ENCODE measurements at regions not wholly inside any gene's neighbourhood (a gene's known extent, or its start where the extent isn't known, plus 50 kb on each side); places are given as distances from the start of the nearest gene placed in this dataset.
A peak's percentile ranks its signal among the peaks of the same experiment; 100 is the strongest.

DNA sequence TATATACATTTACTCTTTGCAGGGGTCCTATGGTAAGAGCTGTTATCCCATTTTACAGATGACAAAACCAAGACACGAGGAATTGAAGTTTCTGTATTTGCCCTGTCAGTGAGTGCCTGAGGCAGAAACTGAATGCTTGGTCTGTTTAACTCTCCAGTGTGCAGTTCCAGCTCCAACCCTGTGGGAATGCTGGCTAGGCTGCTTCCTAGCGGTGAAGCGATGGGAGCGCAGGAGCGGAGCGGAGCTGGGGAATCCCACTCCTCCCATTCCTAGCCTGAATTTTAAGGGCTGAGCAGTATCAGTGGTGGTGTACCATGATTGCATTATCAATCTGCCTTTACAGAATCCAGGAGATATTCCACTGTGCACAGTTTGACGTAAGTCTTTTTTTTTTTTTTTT lies 202.3 kb downstream of the LRRC70 start:
- WGBS (ENCODE audit: extremely low coverage, insufficient read length, low lambda C conversion rate), result no CpG with 5 or more reads among the region's 7 CpGs
- Histone ChIP-seq H2BK5ac (ENCODE audit: insufficient read length, low read length) (no peak overlapping the region), H2BK120ac (ENCODE audit: low read depth, low read length, poor library complexity, severe bottlenecking) (no peak overlapping the region), H3K4me1 (ENCODE audit: insufficient read depth, low read length) (no peaks in the 10 kb centered on the region), H4K8ac (replicated peaks; ENCODE audit: insufficient read length, low read depth, low read length) (no peak overlapping the region), H4K5ac (ENCODE audit: insufficient read length, low read depth, low read length) (no peak overlapping the region), H2AK5ac (ENCODE audit: insufficient read length, low read length) (no peak overlapping the region), H3K27ac (ENCODE audit: insufficient read length, low read depth, low read length) (no peak overlapping the region), H3T11ph (ENCODE audit: low read length) (no peak overlapping the region), H2BK12ac (ENCODE audit: insufficient read length, low read depth, low read length) (no peak overlapping the region), H4K20me1 (ENCODE audit: control insufficient read depth, insufficient read depth, insufficient read length) (no peaks in the 10 kb centered on the region), H3K9me3 (ENCODE audit: control insufficient read depth, low read depth, low read length) (no peaks in the 10 kb centered on the region), H3K27me3 (ENCODE audit: insufficient read depth, low read length) (no peaks in the 10 kb centered on the region), H3K4ac (ENCODE audit: low read depth, low read length) (no peak overlapping the region), H3K14ac (ENCODE audit: insufficient read depth, low read length) (no peak overlapping the region), H3K23me2 (ENCODE audit: insufficient read length, low read depth, low read length, poor library complexity, severe bottlenecking) (no peaks in the 10 kb centered on the region), H3K4me2 (ENCODE audit: insufficient read depth, insufficient read length, low read length) (no peak overlapping the region), H3K23ac (ENCODE audit: insufficient read length, low read depth, low read length) (no peak overlapping the region), H2AFZ (ENCODE audit: low read length) (no peak overlapping the region), H2BK20ac (ENCODE audit: low read depth, low read length, poor library complexity, severe bottlenecking) (no peak overlapping the region), H3K9ac (ENCODE audit: extremely low read depth, insufficient read length, low read length) (no peak overlapping the region), H3K79me1 (ENCODE audit: insufficient read depth, low read depth, low read length, poor library complexity, severe bottlenecking) (no peaks in the 10 kb centered on the region), H3K56ac (ENCODE audit: insufficient read length, low read depth, low read length) (no peak overlapping the region), H4K91ac (ENCODE audit: insufficient read length, low read depth, low read length) (no peak overlapping the region), H3K18ac (ENCODE audit: insufficient read length, low read depth, low read length) (no peak overlapping the region), H2BK15ac (ENCODE audit: low read depth, low read length) (no peak overlapping the region), H3K79me2 (ENCODE audit: insufficient read depth, low read length) (no peaks in the 10 kb centered on the region)
- no peaks in the 10 kb centered on the region for H3K27me3 Mint-ChIP-seq (ENCODE audit: low read depth)
- no peaks in the 10 kb centered on the region for H3K36me3 Mint-ChIP-seq (ENCODE audit: insufficient read depth in 1 of 3, low read depth in 3 of 3)
- TF ChIP-seq, protein P1, sequence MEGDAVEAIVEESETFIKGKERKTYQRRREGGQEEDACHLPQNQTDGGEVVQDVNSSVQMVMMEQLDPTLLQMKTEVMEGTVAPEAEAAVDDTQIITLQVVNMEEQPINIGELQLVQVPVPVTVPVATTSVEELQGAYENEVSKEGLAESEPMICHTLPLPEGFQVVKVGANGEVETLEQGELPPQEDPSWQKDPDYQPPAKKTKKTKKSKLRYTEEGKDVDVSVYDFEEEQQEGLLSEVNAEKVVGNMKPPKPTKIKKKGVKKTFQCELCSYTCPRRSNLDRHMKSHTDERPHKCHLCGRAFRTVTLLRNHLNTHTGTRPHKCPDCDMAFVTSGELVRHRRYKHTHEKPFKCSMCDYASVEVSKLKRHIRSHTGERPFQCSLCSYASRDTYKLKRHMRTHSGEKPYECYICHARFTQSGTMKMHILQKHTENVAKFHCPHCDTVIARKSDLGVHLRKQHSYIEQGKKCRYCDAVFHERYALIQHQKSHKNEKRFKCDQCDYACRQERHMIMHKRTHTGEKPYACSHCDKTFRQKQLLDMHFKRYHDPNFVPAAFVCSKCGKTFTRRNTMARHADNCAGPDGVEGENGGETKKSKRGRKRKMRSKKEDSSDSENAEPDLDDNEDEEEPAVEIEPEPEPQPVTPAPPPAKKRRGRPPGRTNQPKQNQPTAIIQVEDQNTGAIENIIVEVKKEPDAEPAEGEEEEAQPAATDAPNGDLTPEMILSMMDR (conservative IDR thresholded peaks at IDR 0.05), result peak; percentile 60
- H3K9me3 Mint-ChIP-seq, result no peaks in the 10 kb centered on the region
- H3K4me1 Mint-ChIP-seq, result no peaks in the 10 kb centered on the region
- H3K27ac Mint-ChIP-seq, result peak overlapping the region in 1 of 3 experiments; percentile 29; a peak in 1 of 7 replicates
- no peak overlapping the region for H3K4me3 Mint-ChIP-seq
- DNase-seq, result peak; percentile 69

Measured in H9 (cell line).